ENCODE measurements at regions not wholly inside any gene's neighbourhood (a gene's known extent, or its start where the extent isn't known, plus 50 kb on each side); places are given as distances from the start of the nearest gene placed in this dataset.

DNA sequence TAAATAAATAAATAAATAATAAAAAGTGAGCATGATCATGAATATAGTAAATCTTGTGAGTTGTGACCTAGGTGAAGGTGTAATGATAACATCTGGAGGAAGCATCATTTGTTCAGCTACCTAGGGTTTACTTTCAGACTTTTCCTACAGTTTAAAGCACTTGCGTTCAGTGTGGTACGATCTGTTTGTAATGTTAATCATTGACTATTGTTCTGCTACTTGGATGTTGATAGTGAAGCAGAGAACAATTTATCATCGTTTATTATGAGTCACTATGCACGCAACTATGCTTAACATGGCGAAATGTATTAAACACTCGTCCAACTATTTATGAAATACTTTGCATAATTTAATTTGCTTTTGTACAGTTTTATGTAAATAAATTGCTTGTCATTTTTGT is 426.2 kb downstream of the PCDH7 start:
- 17 to 65% (median 31%) methylated on average over 6 of the region's 6 CpGs for WGBS, 3 donors
- peak; percentile 84 for FAIRE-seq

DNA sequence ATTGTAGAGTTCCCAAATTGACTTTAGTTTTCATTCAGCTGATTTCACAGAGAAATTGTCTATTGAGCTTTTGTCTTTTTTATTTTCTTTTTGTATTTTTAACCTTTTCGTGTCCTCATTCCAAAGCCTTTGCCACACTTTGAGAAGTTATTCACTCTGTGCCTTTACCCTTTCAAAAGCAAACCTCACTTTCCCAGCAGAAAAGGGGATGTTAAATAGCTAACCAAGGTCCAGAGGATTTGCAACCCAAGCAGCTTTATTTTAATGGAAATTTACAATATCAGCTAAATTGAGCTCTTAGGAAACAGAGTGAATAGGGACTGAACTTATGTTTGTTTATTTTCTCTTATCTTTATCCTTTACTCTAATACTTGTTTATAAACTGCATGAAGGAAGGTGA is 428.8 kb downstream of the PCDH7 start:
- 63 to 84% (median 75%) methylated on average over 1 of the region's 1 CpG for WGBS, 3 donors
- no peak for FAIRE-seq
- no peak for DNase-seq
- no peaks in the 10 kb centered on the region for H3K36me3 ChIP-seq (ENCODE audit: control insufficient read depth in 3 of 3, insufficient read depth in 2 of 3, low read depth in 1 of 3, low read length in 3 of 3)
- H3K27ac ChIP-seq (ENCODE audit: low read depth in 1 of 3, low read length in 2 of 3) = no peak overlapping the region
- H3K4me1 ChIP-seq (ENCODE audit: control insufficient read depth in 3 of 3, insufficient read depth in 2 of 3, low read depth in 1 of 3, low read length in 2 of 3) = no peaks in the 10 kb centered on the region
- H3K27me3 ChIP-seq (ENCODE audit: control insufficient read depth in 3 of 3, insufficient read depth in 3 of 3, low read length in 3 of 3) = no peaks in the 10 kb centered on the region
- H3K9me3 ChIP-seq (ENCODE audit: control insufficient read depth in 2 of 2, insufficient read depth in 1 of 2, low read depth in 1 of 2, low read length in 1 of 2) = no peaks in the 10 kb centered on the region
- no peak overlapping the region for H3K4me3 ChIP-seq (ENCODE audit: low read depth in 1 of 3, low read length in 3 of 3)

More for the DNA sequence above, 426.2 kb downstream of the PCDH7 start:
- Histone ChIP-seq H3K4me1 (ENCODE audit: control insufficient read depth in 3 of 3, insufficient read depth in 2 of 3, low read depth in 1 of 3, low read length in 2 of 3) (no peaks in the 10 kb centered on the region), H3K4me3 (ENCODE audit: low read depth in 1 of 3, low read length in 3 of 3) (no peak overlapping the region), H3K27me3 (ENCODE audit: control insufficient read depth in 3 of 3, insufficient read depth in 3 of 3, low read length in 3 of 3) (no peaks in the 10 kb centered on the region), H3K27ac (ENCODE audit: low read depth in 1 of 3, low read length in 2 of 3) (no peak overlapping the region), H3K36me3 (ENCODE audit: control insufficient read depth in 3 of 3, insufficient read depth in 2 of 3, low read depth in 1 of 3, low read length in 3 of 3) (peaks cover 0 to 2% (median 0%) of the 10 kb centered on the region in 3 donors), H3K9me3 (ENCODE audit: control insufficient read depth in 2 of 2, insufficient read depth in 1 of 2, low read depth in 1 of 2, low read length in 1 of 2) (no peaks in the 10 kb centered on the region)
- DNase-seq = peak; percentile 33 to 83

DNA sequence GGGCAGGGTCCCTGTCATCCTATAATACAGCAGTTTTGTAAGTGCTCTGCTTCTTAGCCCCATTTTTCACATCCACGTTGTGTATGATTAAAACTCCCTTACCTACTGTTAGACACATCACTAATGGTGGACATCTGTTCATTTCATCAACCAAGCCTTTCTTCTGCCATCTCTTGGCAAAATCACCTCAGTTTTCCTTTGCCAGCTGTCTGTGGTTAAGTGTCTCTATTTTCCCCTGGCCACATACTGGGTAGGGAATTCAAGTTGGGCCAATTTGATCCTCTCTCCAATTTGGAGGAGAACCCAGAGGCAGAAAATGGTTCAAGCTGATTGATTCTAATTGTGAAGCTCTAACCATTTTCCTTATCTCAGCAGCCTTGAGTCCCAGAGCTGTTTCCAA is 436.1 kb downstream of the PCDH7 start:
- DNase-seq (no peak), FAIRE-seq (no peak)
- no peak overlapping the region for H3K4me3 ChIP-seq (ENCODE audit: low read depth in 1 of 3, low read length in 3 of 3)
- no peak overlapping the region for H3K27ac ChIP-seq (ENCODE audit: low read depth in 1 of 3, low read length in 2 of 3)
- 73 to 96% (median 82%) methylated on average over 1 of the region's 1 CpG for WGBS, 3 donors
- H3K4me1 ChIP-seq (ENCODE audit: control insufficient read depth in 3 of 3, insufficient read depth in 2 of 3, low read depth in 1 of 3, low read length in 2 of 3) = no peaks in the 10 kb centered on the region
- no peaks in the 10 kb centered on the region for H3K36me3 ChIP-seq (ENCODE audit: control insufficient read depth in 3 of 3, insufficient read depth in 2 of 3, low read depth in 1 of 3, low read length in 3 of 3)
- no peaks in the 10 kb centered on the region for H3K9me3 ChIP-seq (ENCODE audit: control insufficient read depth in 2 of 2, insufficient read depth in 1 of 2, low read depth in 1 of 2, low read length in 1 of 2)
- no peaks in the 10 kb centered on the region for H3K27me3 ChIP-seq (ENCODE audit: control insufficient read depth in 3 of 3, insufficient read depth in 3 of 3, low read length in 3 of 3)

DNA sequence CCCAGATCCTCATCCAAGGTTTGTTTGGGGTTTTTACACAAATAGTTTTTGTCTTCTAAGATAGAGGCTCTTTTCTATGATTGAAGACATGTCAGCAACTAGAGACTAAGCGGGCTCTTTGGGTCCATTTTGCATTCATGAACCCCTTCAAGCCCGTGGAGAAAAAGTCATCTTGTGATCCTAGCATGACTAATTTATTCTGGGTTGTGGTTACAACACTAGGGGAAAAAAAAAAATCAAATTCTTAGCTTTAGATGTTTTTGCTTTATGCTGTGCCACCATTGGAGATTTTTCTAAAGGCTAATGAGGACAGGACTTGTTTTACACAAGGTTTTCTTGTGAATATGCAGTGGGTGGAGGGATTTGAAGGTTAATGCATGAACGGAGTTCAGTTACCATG is 440.0 kb downstream of the PCDH7 start:
- no peak overlapping the region for H3K27ac ChIP-seq (ENCODE audit: low read depth in 1 of 3, low read length in 2 of 3)
- no peak overlapping the region for H3K4me3 ChIP-seq (ENCODE audit: low read depth in 1 of 3, low read length in 3 of 3)
- WGBS, 3 donors = 74 to 87% (median 75%) methylated on average over 3 of the region's 3 CpGs
- no peaks in the 10 kb centered on the region for H3K27me3 ChIP-seq (ENCODE audit: control insufficient read depth in 3 of 3, insufficient read depth in 3 of 3, low read length in 3 of 3)
- H3K36me3 ChIP-seq (ENCODE audit: control insufficient read depth in 3 of 3, insufficient read depth in 2 of 3, low read depth in 1 of 3, low read length in 3 of 3) = no peaks in the 10 kb centered on the region
- no peaks in the 10 kb centered on the region for H3K9me3 ChIP-seq (ENCODE audit: control insufficient read depth in 2 of 2, insufficient read depth in 1 of 2, low read depth in 1 of 2, low read length in 1 of 2)
- DNase-seq (no peak), FAIRE-seq (no peak)
- no peaks in the 10 kb centered on the region for H3K4me1 ChIP-seq (ENCODE audit: control insufficient read depth in 3 of 3, insufficient read depth in 2 of 3, low read depth in 1 of 3, low read length in 2 of 3)

DNA sequence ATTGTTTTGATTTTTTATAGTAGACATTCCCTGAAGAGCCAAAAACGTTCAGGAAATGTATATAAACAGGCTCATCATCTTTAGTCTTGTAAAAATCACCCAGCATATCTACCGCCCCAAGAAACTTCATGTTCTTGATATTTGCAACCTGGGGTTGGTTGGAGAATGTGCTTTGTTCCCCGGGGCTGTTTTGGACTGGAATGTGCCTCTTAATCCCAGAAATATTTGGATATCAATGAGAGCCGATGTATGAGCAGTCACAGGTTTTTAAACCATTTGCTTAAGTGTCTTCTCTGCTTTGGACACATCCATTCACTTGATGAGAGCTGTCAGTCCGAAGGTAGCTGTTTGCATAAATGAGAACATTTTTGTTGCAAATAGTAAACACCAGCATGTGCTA is 449.7 kb downstream of the PCDH7 start:
- H3K9me3 ChIP-seq (ENCODE audit: control insufficient read depth in 2 of 2, insufficient read depth in 1 of 2, low read depth in 1 of 2, low read length in 1 of 2) = peaks cover 0 to 5% of the 10 kb centered on the region in 2 donors
- 54 to 70% (median 63%) methylated on average over 5 of the region's 5 CpGs for WGBS, 3 donors
- H3K4me1 ChIP-seq (ENCODE audit: control insufficient read depth in 3 of 3, insufficient read depth in 2 of 3, low read depth in 1 of 3, low read length in 2 of 3) = no peaks in the 10 kb centered on the region
- DNase-seq (no peak), FAIRE-seq (no peak)
- no peak overlapping the region for H3K4me3 ChIP-seq (ENCODE audit: low read depth in 1 of 3, low read length in 3 of 3)
- H3K27me3 ChIP-seq (ENCODE audit: control insufficient read depth in 3 of 3, insufficient read depth in 3 of 3, low read length in 3 of 3) = no peaks in the 10 kb centered on the region
- H3K36me3 ChIP-seq (ENCODE audit: control insufficient read depth in 3 of 3, insufficient read depth in 2 of 3, low read depth in 1 of 3, low read length in 3 of 3) = no peaks in the 10 kb centered on the region
- H3K27ac ChIP-seq (ENCODE audit: low read depth in 1 of 3, low read length in 2 of 3) = no peak overlapping the region

DNA sequence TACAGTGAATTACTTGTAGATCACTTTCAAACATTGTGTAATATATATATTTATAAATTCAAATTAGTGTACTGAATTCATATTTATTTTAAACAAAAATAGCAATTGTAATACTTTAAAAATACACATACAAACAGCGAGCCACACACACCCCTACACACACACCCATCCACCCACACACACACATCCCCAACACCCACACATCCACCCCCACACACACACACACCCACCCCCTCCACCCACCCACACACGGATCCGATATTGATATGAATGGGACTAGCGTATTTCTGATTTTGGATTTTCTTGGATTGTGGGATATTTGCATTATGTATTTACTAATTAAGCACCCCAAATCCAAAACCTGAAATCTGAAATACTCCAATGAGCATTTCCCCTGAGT is 451.2 kb downstream of the PCDH7 start:
- no peak for FAIRE-seq
- Histone ChIP-seq H3K4me3 (ENCODE audit: low read depth in 1 of 3, low read length in 3 of 3) (no peak overlapping the region), H3K4me1 (ENCODE audit: control insufficient read depth in 3 of 3, insufficient read depth in 2 of 3, low read depth in 1 of 3, low read length in 2 of 3) (no peaks in the 10 kb centered on the region), H3K36me3 (ENCODE audit: control insufficient read depth in 3 of 3, insufficient read depth in 2 of 3, low read depth in 1 of 3, low read length in 3 of 3) (no peaks in the 10 kb centered on the region), H3K9me3 (ENCODE audit: control insufficient read depth in 2 of 2, insufficient read depth in 1 of 2, low read depth in 1 of 2, low read length in 1 of 2) (peaks cover 0 to 5% of the 10 kb centered on the region in 2 donors), H3K27ac (ENCODE audit: low read depth in 1 of 3, low read length in 2 of 3) (no peak overlapping the region), H3K27me3 (ENCODE audit: control insufficient read depth in 3 of 3, insufficient read depth in 3 of 3, low read length in 3 of 3) (no peaks in the 10 kb centered on the region)
- 93 to 97% (median 93%) methylated on average over 4 of the region's 4 CpGs for WGBS, 3 donors
- DNase-seq = no peak

DNA sequence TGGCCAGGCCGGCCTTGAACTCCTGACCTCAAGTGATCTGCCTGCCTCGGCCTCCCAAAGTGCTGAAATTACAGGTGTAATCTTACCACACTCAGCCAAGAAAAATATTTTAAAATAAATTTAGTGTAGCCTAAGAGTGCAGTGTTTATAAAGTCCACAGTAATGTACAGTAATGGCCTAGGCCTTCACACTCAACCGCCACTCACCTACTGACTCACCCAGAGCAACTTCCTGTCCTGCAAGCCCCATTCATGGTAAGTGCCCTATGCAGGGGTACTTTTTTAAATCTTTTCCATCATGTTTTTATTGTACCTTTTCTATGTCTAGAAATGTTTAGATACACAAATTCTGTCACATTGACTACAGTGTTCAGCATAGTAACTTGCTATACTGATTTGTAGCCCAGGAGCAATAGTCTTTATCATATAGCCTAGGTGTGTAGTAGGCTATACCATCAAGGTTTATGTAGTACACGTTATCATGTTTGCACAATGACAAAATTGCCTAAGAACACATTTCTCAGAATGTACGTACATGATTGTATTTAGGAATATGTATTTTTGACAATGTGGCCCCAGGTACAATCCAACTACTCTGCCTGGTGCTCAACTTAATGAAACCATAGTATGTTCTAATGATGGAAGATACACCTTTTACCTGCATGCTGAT is 455.2 kb downstream of the PCDH7 start:
- DNase-seq (no peak), FAIRE-seq (no peak)
- Histone ChIP-seq H3K4me1 (ENCODE audit: control insufficient read depth in 3 of 3, insufficient read depth in 2 of 3, low read depth in 1 of 3, low read length in 2 of 3) (no peaks in the 10 kb centered on the region), H3K36me3 (ENCODE audit: control insufficient read depth in 3 of 3, insufficient read depth in 2 of 3, low read depth in 1 of 3, low read length in 3 of 3) (no peaks in the 10 kb centered on the region), H3K27me3 (ENCODE audit: control insufficient read depth in 3 of 3, insufficient read depth in 3 of 3, low read length in 3 of 3) (no peaks in the 10 kb centered on the region), H3K9me3 (ENCODE audit: control insufficient read depth in 2 of 2, insufficient read depth in 1 of 2, low read depth in 1 of 2, low read length in 1 of 2) (no peaks in the 10 kb centered on the region), H3K4me3 (ENCODE audit: low read depth in 1 of 3, low read length in 3 of 3) (no peak overlapping the region), H3K27ac (ENCODE audit: low read depth in 1 of 3, low read length in 2 of 3) (no peak overlapping the region)
- WGBS, 3 donors = 91 to 92% (median 91%) methylated on average over 5 of the region's 5 CpGs

DNA sequence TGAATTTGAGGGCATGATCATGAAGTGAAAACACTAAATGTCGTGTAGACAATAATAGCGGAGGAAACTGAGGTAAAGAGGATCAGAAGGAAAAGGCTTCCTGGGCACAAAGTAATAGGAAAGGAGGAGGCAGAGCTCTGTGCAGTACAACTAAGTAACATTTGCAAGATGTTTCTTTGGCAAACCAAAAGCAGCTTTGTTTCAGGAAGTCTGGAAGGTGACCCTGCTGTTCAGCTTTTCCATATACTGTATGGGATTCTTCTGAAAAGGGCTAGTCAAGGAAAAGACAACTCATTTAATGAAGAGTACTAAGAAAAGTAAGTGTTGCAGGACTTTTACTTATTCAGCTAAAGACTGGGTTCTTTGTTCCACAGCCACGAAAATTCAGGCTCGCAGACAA is 463.1 kb downstream of the PCDH7 start:
- H3K36me3 ChIP-seq (ENCODE audit: control insufficient read depth in 3 of 3, insufficient read depth in 2 of 3, low read depth in 1 of 3, low read length in 3 of 3) = no peaks in the 10 kb centered on the region
- H3K4me3 ChIP-seq (ENCODE audit: low read depth in 1 of 3, low read length in 3 of 3) = no peak overlapping the region
- no peak overlapping the region for H3K27ac ChIP-seq (ENCODE audit: low read depth in 1 of 3, low read length in 2 of 3)
- no peak for DNase-seq
- WGBS, 3 donors = 86 to 94% (median 87%) methylated on average over 4 of the region's 4 CpGs
- H3K27me3 ChIP-seq (ENCODE audit: control insufficient read depth in 3 of 3, insufficient read depth in 3 of 3, low read length in 3 of 3) = no peaks in the 10 kb centered on the region
- FAIRE-seq = no peak
- peaks cover 0 to 12% of the 10 kb centered on the region in 2 donors for H3K9me3 ChIP-seq (ENCODE audit: control insufficient read depth in 2 of 2, insufficient read depth in 1 of 2, low read depth in 1 of 2, low read length in 1 of 2)
- no peaks in the 10 kb centered on the region for H3K4me1 ChIP-seq (ENCODE audit: control insufficient read depth in 3 of 3, insufficient read depth in 2 of 3, low read depth in 1 of 3, low read length in 2 of 3)

DNA sequence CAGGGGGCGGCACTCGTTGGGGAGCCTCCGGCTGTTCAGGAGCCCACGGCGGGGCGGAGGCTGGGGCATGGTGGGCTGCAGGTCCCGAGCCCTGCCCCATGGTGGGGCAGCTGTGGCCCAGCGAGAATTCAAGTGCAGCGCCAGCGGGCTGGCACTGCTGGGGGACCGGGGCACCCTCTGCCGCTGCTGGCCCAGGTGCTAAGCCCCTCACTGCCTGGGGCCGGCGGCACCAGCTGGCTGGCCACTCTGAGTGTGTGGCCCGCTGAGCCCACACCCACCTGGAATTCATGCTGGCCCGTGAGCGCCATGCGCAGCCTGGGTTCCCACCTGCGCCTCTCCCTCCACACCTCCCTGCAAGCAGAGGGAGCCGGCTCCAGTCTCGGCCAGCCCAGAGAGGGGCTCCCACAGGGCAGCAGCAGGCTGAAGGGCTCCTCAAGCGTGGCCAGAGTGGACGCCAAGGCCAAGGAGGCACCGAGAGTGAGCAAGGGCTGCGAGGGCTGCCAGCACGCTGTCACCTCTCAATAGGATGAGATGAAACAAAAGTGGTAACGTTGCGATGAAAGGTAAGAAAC is 464.9 kb downstream of the PCDH7 start:
- 88 to 93% (median 92%) methylated on average over 24 to 28 of the region's 28 CpGs for WGBS, 3 donors
- peaks cover 0 to 5% (median 0%) of the 10 kb centered on the region in 3 donors for H3K4me1 ChIP-seq (ENCODE audit: control insufficient read depth in 3 of 3, insufficient read depth in 2 of 3, low read depth in 1 of 3, low read length in 2 of 3)
- peaks cover 0 to 12% of the 10 kb centered on the region in 2 donors for H3K9me3 ChIP-seq (ENCODE audit: control insufficient read depth in 2 of 2, insufficient read depth in 1 of 2, low read depth in 1 of 2, low read length in 1 of 2)
- no peak overlapping the region for H3K4me3 ChIP-seq (ENCODE audit: low read depth in 1 of 3, low read length in 3 of 3)
- DNase-seq = no peak
- H3K27ac ChIP-seq (ENCODE audit: low read depth in 1 of 3, low read length in 2 of 3) = no peak overlapping the region
- no peak for FAIRE-seq
- no peaks in the 10 kb centered on the region for H3K27me3 ChIP-seq (ENCODE audit: control insufficient read depth in 3 of 3, insufficient read depth in 3 of 3, low read length in 3 of 3)
- H3K36me3 ChIP-seq (ENCODE audit: control insufficient read depth in 3 of 3, insufficient read depth in 2 of 3, low read depth in 1 of 3, low read length in 3 of 3) = no peaks in the 10 kb centered on the region

Data from small intestine (tissue), 7 donors.